Ishikawa (cell line): ENCODE measurements at regions not wholly inside any gene's neighbourhood (a gene's known extent, or its start where the extent isn't known, plus 50 kb on each side); places are given as distances from the start of the nearest gene placed in this dataset.

Experiments used
- CEBPB ChIP-seq: IDR thresholded peaks from 2 replicates; pipeline ENCODE4 v1.6.1; 2012
- CREB1 ChIP-seq: IDR thresholded peaks from 2 replicates; pipeline ENCODE4 v1.6.1; 2012; ENCODE audit warnings: low read depth
- EGR1 ChIP-seq: IDR thresholded peaks from 2 replicates; pipeline ENCODE4 v1.6.1; 2012
- EP300 ChIP-seq: IDR thresholded peaks from 2 replicates; pipeline ENCODE4 v1.6.1; 2012; ENCODE audit warnings: borderline replicate concordance
- FOXM1 ChIP-seq: IDR thresholded peaks from 2 replicates; pipeline ENCODE4 v1.6.1; 2012; ENCODE audit warnings: low read depth, borderline replicate concordance
- MAX ChIP-seq: IDR thresholded peaks from 2 replicates; pipeline ENCODE4 v1.6.1; 2012
- NFIC ChIP-seq: IDR thresholded peaks from 2 replicates; pipeline ENCODE4 v1.6.1; 2012
- RAD21 ChIP-seq: IDR thresholded peaks from 2 replicates; pipeline ENCODE4 v1.6.1; 2012; ENCODE audit warnings: low read depth
- REST ChIP-seq: IDR thresholded peaks from 2 replicates; pipeline ENCODE4 v1.6.1; 2012; ENCODE audit warnings: low read depth, mild to moderate bottlenecking
- TAF1 ChIP-seq: IDR thresholded peaks from 2 replicates; pipeline ENCODE4 v1.6.1; 2012; ENCODE audit warnings: low read depth, mild to moderate bottlenecking
- TCF12 ChIP-seq: IDR thresholded peaks from 2 replicates; pipeline ENCODE4 v1.6.1; 2012; ENCODE audit warnings: low read depth
- TEAD4 ChIP-seq: IDR thresholded peaks from 2 replicates; pipeline ENCODE4 v1.6.1; 2012
- USF1 ChIP-seq: IDR thresholded peaks from 2 replicates; pipeline ENCODE4 v1.6.1; 2012
- YY1 ChIP-seq: IDR thresholded peaks from 2 replicates; pipeline ENCODE4 v1.6.1; 2012; ENCODE audit warnings: low read depth
- ZBTB7A ChIP-seq: IDR thresholded peaks from 2 replicates; pipeline ENCODE4 v1.6.1; 2012; ENCODE audit warnings: low read depth

- TF ChIP-seq USF1: no peak
- no peak for TF ChIP-seq TCF12
- no peak for TF ChIP-seq EGR1
- no peak for TF ChIP-seq REST
- TF ChIP-seq YY1: no peak
- no peak for TF ChIP-seq MAX
- TF ChIP-seq ZBTB7A: no peak
- TF ChIP-seq TAF1: no peak
- TF ChIP-seq NFIC: no peak
- no peak for TF ChIP-seq TEAD4
- no peak for TF ChIP-seq FOXM1
- no peak for TF ChIP-seq CREB1
- no peak for TF ChIP-seq EP300
- no peak for TF ChIP-seq RAD21
- no peak for TF ChIP-seq CEBPB
These were observed 622.8 kb upstream of the NRSN1 start for GRCh38 chr6:23503173-23503572.

GRCh38 chr6:23505026-23505425 is 621.0 kb upstream of the NRSN1 start:
- TF ChIP-seq REST (no peak), YY1 (no peak), NFIC (no peak), CREB1 (no peak), EGR1 (no peak), EP300 (no peak), RAD21 (no peak), TAF1 (no peak), MAX (no peak), FOXM1 (no peak), TEAD4 (no peak), CEBPB (no peak), TCF12 (no peak), USF1 (no peak), ZBTB7A (no peak)

GRCh38 chr6:23510778-23511510 is 615.1 kb upstream of the NRSN1 start:
- TF ChIP-seq FOXM1: no peak
- TF ChIP-seq TEAD4: no peak
- no peak for TF ChIP-seq REST
- no peak for TF ChIP-seq RAD21
- TF ChIP-seq MAX: no peak

- TF ChIP-seq YY1 (no peak), TEAD4 (no peak), FOXM1 (no peak), ZBTB7A (no peak), USF1 (no peak), MAX (no peak), EGR1 (no peak), TCF12 (no peak), EP300 (no peak), CREB1 (no peak), REST (no peak)
These were observed 614.2 kb upstream of the NRSN1 start for GRCh38 chr6:23511817-23512216.
